ENCODE measurements at regions not wholly inside any gene's neighbourhood (a gene's known extent, or its start where the extent isn't known, plus 50 kb on each side); places are given as distances from the start of the nearest gene placed in this dataset.

DNA sequence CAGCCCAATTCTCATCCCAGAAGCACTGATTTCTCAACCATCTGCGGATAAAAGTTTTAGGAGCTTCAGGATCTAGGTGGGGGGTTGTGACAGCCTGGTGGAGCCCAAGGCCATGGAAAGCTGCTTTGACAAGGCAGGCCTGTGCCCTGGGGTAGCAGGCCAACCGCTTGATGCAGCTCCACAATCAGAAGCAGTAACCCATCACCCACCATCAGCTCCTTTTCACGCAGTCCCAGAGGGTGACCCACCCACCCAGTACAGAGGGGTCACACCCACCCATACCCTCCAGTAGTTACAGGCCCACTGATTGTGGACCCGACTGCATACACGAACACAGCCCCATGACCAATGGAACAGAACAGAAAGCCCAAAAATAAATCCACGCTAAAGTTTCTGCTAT lies 253.9 kb downstream of the AHR start:
- H3K4me1 ChIP-seq (ENCODE audit: control insufficient read depth in 1 of 2, insufficient read depth in 2 of 2, low read length in 2 of 2) = peaks cover 0 to 4% of the 10 kb centered on the region in 2 donors
- intact Hi-C loops (cut with micrococcal nuclease) = no loop called here
- peaks cover 0 to 2% of the 10 kb centered on the region in 2 donors for H3K9me3 ChIP-seq (replicated peaks in 1 of 2; ENCODE audit: control insufficient read depth in 1 of 2, insufficient read depth in 1 of 2, low read length in 2 of 2)
- no peak for DNase-seq
- Mint-ChIP-seq H3K27ac (no peak overlapping the region), H3K27me3 (ENCODE audit: low read depth in 3 of 3) (peaks cover 0 to 2% (median 0%) of the 10 kb centered on the region in 3 donors), H3K4me3 (no peak overlapping the region), H3K4me1 (peaks cover 15% of the 10 kb centered on the region), H3K36me3 (no peaks in the 10 kb centered on the region), H3K9me3 (peaks cover 0 to 7% (median 5%) of the 10 kb centered on the region in 7 donors)
- no peaks in the 10 kb centered on the region for H3K79me2 ChIP-seq (ENCODE audit: insufficient read depth, low read length)
- no peak overlapping the region for H3K4me2 ChIP-seq (replicated peaks; ENCODE audit: extremely low read depth, low read length, poor library complexity, severe bottlenecking)
- TF ChIP-seq CTCF (IDR thresholded peaks at IDR 0.05) = no peak
- peaks cover 0 to 1% of the 10 kb centered on the region in 2 donors for H3K27me3 ChIP-seq (ENCODE audit: control insufficient read depth in 2 of 2, insufficient read depth in 2 of 2, low read length in 2 of 2)
- H2AFZ ChIP-seq (ENCODE audit: insufficient read depth, low read depth, low read length, poor library complexity, severe bottlenecking) = no peak overlapping the region
- no peak overlapping the region for H3K9ac ChIP-seq (ENCODE audit: insufficient read depth, low read length, poor library complexity, severe bottlenecking)
- H3K4me3 ChIP-seq (replicated peaks in 1 of 3; ENCODE audit: low read depth in 2 of 3, low read length in 3 of 3) = no peak overlapping the region
- H3K27ac ChIP-seq (ENCODE audit: low read depth in 1 of 2, low read length in 2 of 2) = no peak overlapping the region
- H3K36me3 ChIP-seq (replicated peaks in 1 of 2; ENCODE audit: control insufficient read depth in 1 of 2, insufficient read depth in 2 of 2, low read length in 2 of 2) = no peaks in the 10 kb centered on the region
- 94% methylated on average over 2 of the region's 6 CpGs for WGBS (ENCODE audit: insufficient coverage)
- no peaks in the 10 kb centered on the region for H4K20me1 ChIP-seq (ENCODE audit: insufficient read depth, low read length)

- intact Hi-C loops (cut with micrococcal nuclease) = no loop called here
- H3K4me1 ChIP-seq (ENCODE audit: control insufficient read depth in 1 of 2, insufficient read depth in 2 of 2, low read length in 2 of 2) = peaks cover 0 to 4% of the 10 kb centered on the region in 2 donors
- H2AFZ ChIP-seq (ENCODE audit: insufficient read depth, low read depth, low read length, poor library complexity, severe bottlenecking) = no peak overlapping the region
- Mint-ChIP-seq H3K27me3 (ENCODE audit: low read depth in 3 of 3) (peaks cover 0 to 7% (median 2%) of the 10 kb centered on the region in 3 donors), H3K4me1 (peaks cover 15% of the 10 kb centered on the region), H3K4me3 (no peak overlapping the region), H3K27ac (no peak overlapping the region), H3K9me3 (peaks cover 0 to 7% (median 5%) of the 10 kb centered on the region in 7 donors), H3K36me3 (no peaks in the 10 kb centered on the region)
- no peak overlapping the region for H3K4me2 ChIP-seq (replicated peaks; ENCODE audit: extremely low read depth, low read length, poor library complexity, severe bottlenecking)
- H3K9ac ChIP-seq (ENCODE audit: insufficient read depth, low read length, poor library complexity, severe bottlenecking) = no peak overlapping the region
- peaks cover 0 to 2% of the 10 kb centered on the region in 2 donors for H3K9me3 ChIP-seq (replicated peaks in 1 of 2; ENCODE audit: control insufficient read depth in 1 of 2, insufficient read depth in 1 of 2, low read length in 2 of 2)
- no peaks in the 10 kb centered on the region for H4K20me1 ChIP-seq (ENCODE audit: insufficient read depth, low read length)
- no peak overlapping the region for H3K27ac ChIP-seq (ENCODE audit: low read depth in 1 of 2, low read length in 2 of 2)
- no peak overlapping the region for H3K4me3 ChIP-seq (replicated peaks in 1 of 3; ENCODE audit: low read depth in 2 of 3, low read length in 3 of 3)
- no peaks in the 10 kb centered on the region for H3K79me2 ChIP-seq (ENCODE audit: insufficient read depth, low read length)
- no CpG with 5 or more reads among the region's 1 CpG for WGBS (ENCODE audit: insufficient coverage)
- H3K36me3 ChIP-seq (replicated peaks in 1 of 2; ENCODE audit: control insufficient read depth in 1 of 2, insufficient read depth in 2 of 2, low read length in 2 of 2) = no peaks in the 10 kb centered on the region
- no peak for TF ChIP-seq CTCF (IDR thresholded peaks at IDR 0.05)
- DNase-seq = no peak
- peaks cover 0 to 6% of the 10 kb centered on the region in 2 donors for H3K27me3 ChIP-seq (ENCODE audit: control insufficient read depth in 2 of 2, insufficient read depth in 2 of 2, low read length in 2 of 2)
Measured at GRCh38 chr7:17552952-17553351, 254.5 kb downstream of the AHR start.

All from CD14-positive monocyte (primary cell).